ENCODE measurements at regions not wholly inside any gene's neighbourhood (a gene's known extent, or its start where the extent isn't known, plus 50 kb on each side); places are given as distances from the start of the nearest gene placed in this dataset.

DNA sequence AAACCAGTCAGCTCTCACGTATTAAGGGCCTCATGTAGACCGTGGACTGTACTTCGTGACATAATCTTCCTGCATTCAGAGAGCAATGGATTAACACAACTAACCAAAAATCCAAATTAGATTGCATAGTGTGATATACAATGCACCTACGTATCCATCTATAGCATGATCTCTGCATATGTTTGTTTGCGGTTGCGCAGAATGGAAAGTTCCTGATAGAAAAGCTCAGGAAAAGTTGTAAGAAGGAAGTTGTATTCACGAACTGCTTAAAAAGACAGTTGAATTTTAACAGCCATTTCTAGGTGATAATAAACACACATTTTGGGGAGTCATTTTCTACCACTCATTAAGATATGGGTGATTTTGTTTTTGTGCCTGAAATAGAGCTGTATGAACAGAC, 869.0 kb downstream of the TLE4 start:
- Mint-ChIP-seq H3K9me3 (ENCODE audit: unreplicated experiment) (no peaks in the 10 kb centered on the region), H3K4me1 (ENCODE audit: low read depth, unreplicated experiment) (peaks cover 13% of the 10 kb centered on the region), H3K27me3 (ENCODE audit: unreplicated experiment) (peaks cover 4% of the 10 kb centered on the region), H3K4me3 (ENCODE audit: unreplicated experiment) (no peak overlapping the region), H3K36me3 (ENCODE audit: unreplicated experiment) (no peaks in the 10 kb centered on the region), H3K27ac (ENCODE audit: unreplicated experiment) (no peak overlapping the region)
- no peak for DNase-seq
- TF ChIP-seq CTCF (IDR thresholded peaks at IDR 0.05; ENCODE audit: partially characterized antibody, unreplicated experiment): no peak

DNA sequence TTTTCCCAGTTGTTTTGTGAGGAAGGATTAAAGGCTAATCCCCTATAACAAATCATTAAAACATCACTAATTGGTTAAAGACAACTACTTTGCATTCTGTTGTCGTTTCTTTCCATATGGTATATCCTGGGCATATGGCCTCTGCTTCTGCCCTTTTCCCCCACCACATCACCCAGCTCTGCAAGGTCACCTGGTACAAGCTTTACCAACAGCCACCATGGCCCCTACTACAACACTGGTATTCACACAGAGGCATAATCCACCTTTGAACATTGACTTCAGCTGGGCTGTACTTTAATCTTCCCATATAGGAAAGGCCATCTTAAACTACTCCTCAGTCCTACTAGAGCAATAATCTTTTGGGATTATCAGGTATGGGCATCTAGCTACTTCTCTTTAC, 866.1 kb downstream of the TLE4 start:
- no peak for DNase-seq
- TF ChIP-seq CTCF (IDR thresholded peaks at IDR 0.05; ENCODE audit: partially characterized antibody, unreplicated experiment): no peak
- H3K9me3 Mint-ChIP-seq (ENCODE audit: unreplicated experiment): no peaks in the 10 kb centered on the region
- no peaks in the 10 kb centered on the region for H3K36me3 Mint-ChIP-seq (ENCODE audit: unreplicated experiment)
- H3K27ac Mint-ChIP-seq (ENCODE audit: unreplicated experiment): peak overlapping the region; percentile 10
- H3K4me1 Mint-ChIP-seq (ENCODE audit: low read depth, unreplicated experiment): peaks cover 4% of the 10 kb centered on the region
- peaks cover 4% of the 10 kb centered on the region for H3K27me3 Mint-ChIP-seq (ENCODE audit: unreplicated experiment)
- H3K4me3 Mint-ChIP-seq (ENCODE audit: unreplicated experiment): no peak overlapping the region

DNA sequence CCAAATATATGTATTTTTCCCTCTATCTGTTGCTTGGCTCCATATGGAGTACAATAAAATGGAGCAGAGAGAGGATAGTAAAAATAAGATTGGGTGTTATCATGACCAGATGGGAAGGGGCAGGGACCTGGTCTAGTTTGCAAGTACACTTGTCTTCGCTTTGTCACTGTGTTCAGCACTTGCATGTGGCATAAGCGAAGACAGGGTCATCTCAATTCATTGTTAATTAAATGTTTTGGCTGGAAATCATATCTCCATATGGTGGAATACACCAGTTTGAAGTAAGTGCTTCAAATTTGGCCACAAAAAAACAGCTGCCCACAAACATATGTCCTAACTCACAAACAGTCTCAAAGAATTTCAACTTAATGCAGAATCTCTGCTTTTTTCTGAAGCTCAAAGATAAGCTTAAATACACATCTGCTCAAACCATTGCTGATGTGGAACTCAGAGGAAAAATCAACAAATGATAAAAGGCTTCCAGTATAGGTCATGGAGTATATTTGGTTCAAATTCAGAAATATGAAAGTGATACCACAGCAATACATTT, 865.4 kb downstream of the TLE4 start:
- Mint-ChIP-seq H3K27ac (ENCODE audit: unreplicated experiment) (no peak overlapping the region), H3K4me1 (ENCODE audit: low read depth, unreplicated experiment) (peaks cover 4% of the 10 kb centered on the region), H3K9me3 (ENCODE audit: unreplicated experiment) (no peaks in the 10 kb centered on the region), H3K4me3 (ENCODE audit: unreplicated experiment) (no peak overlapping the region), H3K36me3 (ENCODE audit: unreplicated experiment) (no peaks in the 10 kb centered on the region), H3K27me3 (ENCODE audit: unreplicated experiment) (peaks cover 4% of the 10 kb centered on the region)
- no peak for TF ChIP-seq CTCF (IDR thresholded peaks at IDR 0.05; ENCODE audit: partially characterized antibody, unreplicated experiment)
- DNase-seq: no peak

- no peaks in the 10 kb centered on the region for H3K36me3 Mint-ChIP-seq (ENCODE audit: unreplicated experiment)
- DNase-seq: no peak
- peaks cover 2% of the 10 kb centered on the region for H3K27me3 Mint-ChIP-seq (ENCODE audit: unreplicated experiment)
- H3K27ac Mint-ChIP-seq (ENCODE audit: unreplicated experiment): no peak overlapping the region
- no peaks in the 10 kb centered on the region for H3K9me3 Mint-ChIP-seq (ENCODE audit: unreplicated experiment)
- H3K4me1 Mint-ChIP-seq (ENCODE audit: low read depth, unreplicated experiment): peaks cover 4% of the 10 kb centered on the region
- TF ChIP-seq CTCF (IDR thresholded peaks at IDR 0.05; ENCODE audit: partially characterized antibody, unreplicated experiment): no peak
- no peak overlapping the region for H3K4me3 Mint-ChIP-seq (ENCODE audit: unreplicated experiment)
Measured at GRCh38 chr9:80435591-80435990, 863.8 kb downstream of the TLE4 start.

DNA sequence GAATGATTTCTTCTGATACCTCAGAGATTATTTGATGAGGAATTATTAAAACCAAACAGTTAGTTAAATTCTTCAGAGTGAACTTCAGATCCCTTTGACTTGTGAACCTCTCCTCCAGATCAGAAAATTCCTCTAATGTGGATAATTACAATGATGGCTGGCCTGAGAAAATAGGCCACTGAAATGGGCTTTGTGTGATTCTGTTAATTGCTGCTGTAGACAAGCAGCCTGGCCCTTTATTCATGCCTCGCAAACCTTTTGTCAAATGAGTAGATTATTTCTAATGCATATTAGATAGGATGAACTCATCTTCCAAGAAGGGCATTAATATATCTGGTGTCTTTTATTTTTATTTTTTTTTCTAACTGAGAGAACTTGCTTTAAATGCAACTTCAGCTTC, 855.2 kb downstream of the TLE4 start:
- no peak overlapping the region for H3K4me3 Mint-ChIP-seq (ENCODE audit: unreplicated experiment)
- DNase-seq: no peak
- no peaks in the 10 kb centered on the region for H3K9me3 Mint-ChIP-seq (ENCODE audit: unreplicated experiment)
- peaks cover under 1% of the 10 kb centered on the region for H3K36me3 Mint-ChIP-seq (ENCODE audit: unreplicated experiment)
- H3K4me1 Mint-ChIP-seq (ENCODE audit: low read depth, unreplicated experiment): no peaks in the 10 kb centered on the region
- no peak for TF ChIP-seq CTCF (IDR thresholded peaks at IDR 0.05; ENCODE audit: partially characterized antibody, unreplicated experiment)
- H3K27ac Mint-ChIP-seq (ENCODE audit: unreplicated experiment): no peak overlapping the region
- H3K27me3 Mint-ChIP-seq (ENCODE audit: unreplicated experiment): no peaks in the 10 kb centered on the region
